ENCODE measurements at regions not wholly inside any gene's neighbourhood (a gene's known extent, or its start where the extent isn't known, plus 50 kb on each side); places are given as distances from the start of the nearest gene placed in this dataset.

GRCh38 chr12:13588574-13588973 is 392.0 kb downstream of the EMP1 start:
- no peak for TF ChIP-seq TARDBP (IDR thresholded peaks at IDR 0.05)
- TF ChIP-seq ELF4 (IDR thresholded peaks at IDR 0.05), result no peak
- no peak for TF ChIP-seq CTBP1 (IDR thresholded peaks at IDR 0.05; ENCODE audit: borderline replicate concordance)
- no peak for TF ChIP-seq FOXK2 (IDR thresholded peaks at IDR 0.05)
- no peak for TF ChIP-seq PKNOX1 (IDR thresholded peaks at IDR 0.05)
- no peak for TF ChIP-seq ZNF384 (IDR thresholded peaks at IDR 0.05)
- TF ChIP-seq ARNT (IDR thresholded peaks at IDR 0.05), result no peak
- no peak for TF ChIP-seq LEF1 (IDR thresholded peaks at IDR 0.05; ENCODE audit: borderline replicate concordance)
- no peak for TF ChIP-seq FOXM1 (IDR thresholded peaks at IDR 0.05; ENCODE audit: borderline replicate concordance)
- no peak for TF ChIP-seq BHLHE40 (IDR thresholded peaks at IDR 0.05; ENCODE audit: borderline replicate concordance)
- no peak for TF ChIP-seq SP1 (IDR thresholded peaks at IDR 0.05)
- TF ChIP-seq NFRKB (IDR thresholded peaks at IDR 0.05), result no peak
- no peak for TF ChIP-seq SUZ12 (IDR thresholded peaks at IDR 0.05)
- TF ChIP-seq L3MBTL2 (conservative IDR thresholded peaks at IDR 0.05), result no peak
- TF ChIP-seq FOXA1 (IDR thresholded peaks at IDR 0.05), result no peak
- no peak for TF ChIP-seq HDGF (IDR thresholded peaks at IDR 0.05; ENCODE audit: borderline replicate concordance)
- ChIA-PET CTCF (no interaction called here), POLR2A (no interaction called here)
- no peak for DNase-seq (ENCODE audit: extremely low spot score)

GRCh38 chr12:13587721-13588390 is 391.3 kb downstream of the EMP1 start:
- ChIA-PET CTCF (no interaction called here), POLR2A (no interaction called here)
- DNase-seq (ENCODE audit: extremely low spot score), result no peak
- TF ChIP-seq L3MBTL2 (conservative IDR thresholded peaks at IDR 0.05) (no peak), FOXM1 (IDR thresholded peaks at IDR 0.05; ENCODE audit: borderline replicate concordance) (no peak), FOXA1 (IDR thresholded peaks at IDR 0.05) (no peak), ELF4 (IDR thresholded peaks at IDR 0.05) (no peak), NFRKB (IDR thresholded peaks at IDR 0.05) (no peak), FOXK2 (IDR thresholded peaks at IDR 0.05) (no peak), CTBP1 (IDR thresholded peaks at IDR 0.05; ENCODE audit: borderline replicate concordance) (no peak)

- DNase-seq (ENCODE audit: extremely low spot score), result no peak
- CTCF ChIA-PET, result no interaction called here
- POLR2A ChIA-PET, result no interaction called here
- no peak for TF ChIP-seq LEF1 (IDR thresholded peaks at IDR 0.05; ENCODE audit: borderline replicate concordance)
- no peak for TF ChIP-seq ELF4 (IDR thresholded peaks at IDR 0.05)
- TF ChIP-seq ZNF384 (IDR thresholded peaks at IDR 0.05), result no peak
- TF ChIP-seq FOXM1 (IDR thresholded peaks at IDR 0.05; ENCODE audit: borderline replicate concordance), result no peak
- no peak for TF ChIP-seq SP1 (IDR thresholded peaks at IDR 0.05)
- TF ChIP-seq BHLHE40 (IDR thresholded peaks at IDR 0.05; ENCODE audit: borderline replicate concordance), result no peak
- TF ChIP-seq TARDBP (IDR thresholded peaks at IDR 0.05), result no peak
- TF ChIP-seq SUZ12 (IDR thresholded peaks at IDR 0.05), result no peak
These were observed 389.8 kb downstream of the EMP1 start for GRCh38 chr12:13586361-13586760.

- POLR2A ChIA-PET, result no interaction called here
- no peak for TF ChIP-seq TARDBP (IDR thresholded peaks at IDR 0.05)
- TF ChIP-seq SUZ12 (IDR thresholded peaks at IDR 0.05), result no peak
- TF ChIP-seq L3MBTL2 (conservative IDR thresholded peaks at IDR 0.05), result no peak
- no peak for TF ChIP-seq CTBP1 (IDR thresholded peaks at IDR 0.05; ENCODE audit: borderline replicate concordance)
- DNase-seq (ENCODE audit: extremely low spot score), result no peak
- CTCF ChIA-PET, result no interaction called here
These were observed 388.0 kb downstream of the EMP1 start for GRCh38 chr12:13584541-13584940.

- ChIA-PET POLR2A (no interaction called here), CTCF (no interaction called here)
- TF ChIP-seq SP1 (IDR thresholded peaks at IDR 0.05) (no peak), TARDBP (IDR thresholded peaks at IDR 0.05) (no peak), L3MBTL2 (conservative IDR thresholded peaks at IDR 0.05) (no peak), SUZ12 (IDR thresholded peaks at IDR 0.05) (no peak), LEF1 (IDR thresholded peaks at IDR 0.05; ENCODE audit: borderline replicate concordance) (no peak), ELF4 (IDR thresholded peaks at IDR 0.05) (no peak), BHLHE40 (IDR thresholded peaks at IDR 0.05; ENCODE audit: borderline replicate concordance) (no peak), CTBP1 (IDR thresholded peaks at IDR 0.05; ENCODE audit: borderline replicate concordance) (no peak), FOXM1 (IDR thresholded peaks at IDR 0.05; ENCODE audit: borderline replicate concordance) (no peak), ARNT (IDR thresholded peaks at IDR 0.05) (no peak), FOXK2 (IDR thresholded peaks at IDR 0.05) (no peak), FOXA1 (IDR thresholded peaks at IDR 0.05) (no peak), NFRKB (IDR thresholded peaks at IDR 0.05) (no peak), ZNF384 (IDR thresholded peaks at IDR 0.05) (no peak), PKNOX1 (IDR thresholded peaks at IDR 0.05) (no peak), HDGF (IDR thresholded peaks at IDR 0.05; ENCODE audit: borderline replicate concordance) (no peak)
- DNase-seq (ENCODE audit: extremely low spot score), result no peak
These were observed 387.1 kb downstream of the EMP1 start for GRCh38 chr12:13583630-13584029.

- no peak for TF ChIP-seq SP1 (IDR thresholded peaks at IDR 0.05)
- no peak for TF ChIP-seq FOXK2 (IDR thresholded peaks at IDR 0.05)
- no peak for TF ChIP-seq ELF4 (IDR thresholded peaks at IDR 0.05)
- TF ChIP-seq ZNF384 (IDR thresholded peaks at IDR 0.05), result no peak
- TF ChIP-seq L3MBTL2 (conservative IDR thresholded peaks at IDR 0.05), result no peak
- no peak for TF ChIP-seq SUZ12 (IDR thresholded peaks at IDR 0.05)
- no peak for TF ChIP-seq PKNOX1 (IDR thresholded peaks at IDR 0.05)
- ChIA-PET CTCF (no interaction called here), POLR2A (no interaction called here)
- no peak for DNase-seq (ENCODE audit: extremely low spot score)
These were observed 385.9 kb downstream of the EMP1 start for GRCh38 chr12:13582421-13582820.

Measured in HEK293T (cell line).